Smooth muscle cell (in vitro differentiated cells): ENCODE measurements at regions not wholly inside any gene's neighbourhood (a gene's known extent, or its start where the extent isn't known, plus 50 kb on each side); places are given as distances from the start of the nearest gene placed in this dataset.
"Not testable (repeated sequence)": the region's sequence is repeated elsewhere in the genome, so short reads cannot be mapped to it uniquely, and the experiment has no call there.

Experiments
- DNase-seq: peaks from one replicate; lab custom pipeline; 2025; ENCODE audit not compliant: unreplicated experiment; lab: John Stamatoyannopoulos, UW
- H2AFZ ChIP-seq: fragments of 200-600 bp; sonication (generic); 2 replicates; pipeline ENCODE4 v1.6.0; 2016; ENCODE audit warnings: antibody characterized with exemption, low read depth, mild to moderate bottlenecking
- H3F3A ChIP-seq: fragments of 200-600 bp; sonication (generic); 2 replicates; pipeline ENCODE4 v1.6.0; 2017; ENCODE audit warnings: antibody characterized with exemption, low read depth
- H3K27ac ChIP-seq: fragments of 200-600 bp; sonication (generic); 2 replicates; pipeline ENCODE4 v1.5.1; 2016; ENCODE audit warnings: low read depth, mild to moderate bottlenecking
- H3K27me3 ChIP-seq: fragments of 200-600 bp; sonication (generic); 2 replicates; pipeline ENCODE4 v1.6.1; 2016; ENCODE audit warnings: low read depth, mild to moderate bottlenecking
- H3K36me3 ChIP-seq: fragments of 200-600 bp; sonication (generic); 2 replicates; pipeline ENCODE4 v1.5.1; 2016; ENCODE audit warnings: low read depth
- H3K4me1 ChIP-seq: fragments of 200-600 bp; sonication (generic); 2 replicates; pipeline ENCODE4 v1.5.1; 2016; ENCODE audit warnings: low read depth
- H3K4me2 ChIP-seq: fragments of 200-600 bp; sonication (generic); 2 replicates; pipeline ENCODE4 v1.6.0; 2016; ENCODE audit warnings: mild to moderate bottlenecking
- H3K4me3 ChIP-seq: fragments of 200-600 bp; sonication (generic); 2 replicates; pipeline ENCODE4 v1.5.1; 2016; ENCODE audit warnings: mild to moderate bottlenecking
- H3K79me2 ChIP-seq: fragments of 200-600 bp; sonication (generic); 2 replicates; pipeline ENCODE4 v1.6.0; 2016; ENCODE audit warnings: low read depth, mild to moderate bottlenecking
- H3K9ac ChIP-seq: fragments of 200-600 bp; sonication (generic); 2 replicates; pipeline ENCODE4 v1.6.0; 2016; ENCODE audit warnings: low read depth
- H3K9me3 ChIP-seq: fragments of 200-600 bp; sonication (generic); replicated peaks from 2 replicates; pipeline ENCODE4 v1.5.1; 2016; ENCODE audit warnings: low read depth
- H4K20me1 ChIP-seq: fragments of 200-600 bp; sonication (generic); 2 replicates; pipeline ENCODE4 v1.6.0; 2016; ENCODE audit warnings: low read depth
- CTCF ChIP-seq: fragments of 200-600 bp; sonication (generic); IDR thresholded peaks from 2 replicates; pipeline ENCODE4 v1.5.1; 2017; ENCODE audit warnings: borderline replicate concordance, mild to moderate bottlenecking, antibody characterized with exemption; ENCODE audit not compliant: insufficient read depth, poor library complexity, severe bottlenecking
- WGBS: methylation state at CpG from one replicate; pipeline ENCODE4 v1.1.7; 2016; ENCODE audit warnings: low lambda C conversion rate; 5-methylcytosine and 5-hydroxymethylcytosine counted together

GRCh38 chr6:114824409-114824808 lies 481.6 kb upstream of the HS3ST5 start:
- Histone ChIP-seq H3K27ac (no peak overlapping the region), H3K4me1 (no peaks in the 10 kb centered on the region), H3K9ac (no peak overlapping the region), H3K4me2 (no peak overlapping the region), H4K20me1 (no peaks in the 10 kb centered on the region), H3K4me3 (no peak overlapping the region), H3F3A (no peaks in the 10 kb centered on the region), H3K36me3 (no peaks in the 10 kb centered on the region), H3K79me2 (no peaks in the 10 kb centered on the region), H2AFZ (no peak overlapping the region), H3K9me3 (no peaks in the 10 kb centered on the region), H3K27me3 (no peaks in the 10 kb centered on the region)
- no peak for TF ChIP-seq CTCF
- WGBS: 97% methylated on average over 1 of the region's 1 CpG
- DNase-seq: no peak

GRCh38 chr6:114816678-114817077 lies 473.9 kb upstream of the HS3ST5 start:
- no peak overlapping the region for H3K4me2 ChIP-seq
- no peaks in the 10 kb centered on the region for H3K36me3 ChIP-seq
- H2AFZ ChIP-seq: no peak overlapping the region
- no peak overlapping the region for H3K4me3 ChIP-seq
- no peak for TF ChIP-seq CTCF
- H4K20me1 ChIP-seq: no peaks in the 10 kb centered on the region
- no peaks in the 10 kb centered on the region for H3F3A ChIP-seq
- H3K27ac ChIP-seq: no peak overlapping the region
- H3K4me1 ChIP-seq: no peaks in the 10 kb centered on the region
- H3K79me2 ChIP-seq: no peaks in the 10 kb centered on the region
- H3K9ac ChIP-seq: no peak overlapping the region
- DNase-seq: no peak
- H3K9me3 ChIP-seq: no peaks in the 10 kb centered on the region
- H3K27me3 ChIP-seq: no peaks in the 10 kb centered on the region

GRCh38 chr6:114810468-114810867 lies 467.6 kb upstream of the HS3ST5 start:
- Histone ChIP-seq H3K9ac (no peak overlapping the region), H2AFZ (no peak overlapping the region), H3F3A (no peaks in the 10 kb centered on the region), H3K27me3 (no peaks in the 10 kb centered on the region), H3K4me3 (no peak overlapping the region), H3K36me3 (no peaks in the 10 kb centered on the region), H3K9me3 (no peaks in the 10 kb centered on the region), H4K20me1 (no peaks in the 10 kb centered on the region), H3K4me1 (no peaks in the 10 kb centered on the region), H3K27ac (no peak overlapping the region), H3K79me2 (no peaks in the 10 kb centered on the region), H3K4me2 (no peak overlapping the region)
- no peak for DNase-seq
- WGBS: 87% methylated on average over 3 of the region's 3 CpGs
- TF ChIP-seq CTCF: no peak

- not testable (repeated sequence) for H3K9me3 ChIP-seq, DNase-seq, H3K27ac ChIP-seq, H3F3A ChIP-seq, H3K79me2 ChIP-seq, H3K9ac ChIP-seq, H3K36me3 ChIP-seq, H4K20me1 ChIP-seq, H3K4me2 ChIP-seq, H3K4me1 ChIP-seq, H3K27me3 ChIP-seq, H2AFZ ChIP-seq, H3K4me3 ChIP-seq
- WGBS: 94% methylated on average over 12 of the region's 12 CpGs
These were observed 462.6 kb upstream of the HS3ST5 start for GRCh38 chr6:114805426-114805825.
